Middle frontal gyrus (tissue), 1 donor: ENCODE measurements at regions not wholly inside any gene's neighbourhood (a gene's known extent, or its start where the extent isn't known, plus 50 kb on each side); places are given as distances from the start of the nearest gene placed in this dataset.
A peak's percentile ranks its signal among the peaks of the same experiment; 100 is the strongest.
"Not testable (repeated sequence)": the region's sequence is repeated elsewhere in the genome, so short reads cannot be mapped to it uniquely, and the experiment has no call there.

Source experiments
- DNase-seq: peaks from one replicate; pipeline ENCODE4 v3.0.0-alpha.2; 2015; ENCODE audit warnings: low spot score; ENCODE audit errors: extremely low spot score

DNA sequence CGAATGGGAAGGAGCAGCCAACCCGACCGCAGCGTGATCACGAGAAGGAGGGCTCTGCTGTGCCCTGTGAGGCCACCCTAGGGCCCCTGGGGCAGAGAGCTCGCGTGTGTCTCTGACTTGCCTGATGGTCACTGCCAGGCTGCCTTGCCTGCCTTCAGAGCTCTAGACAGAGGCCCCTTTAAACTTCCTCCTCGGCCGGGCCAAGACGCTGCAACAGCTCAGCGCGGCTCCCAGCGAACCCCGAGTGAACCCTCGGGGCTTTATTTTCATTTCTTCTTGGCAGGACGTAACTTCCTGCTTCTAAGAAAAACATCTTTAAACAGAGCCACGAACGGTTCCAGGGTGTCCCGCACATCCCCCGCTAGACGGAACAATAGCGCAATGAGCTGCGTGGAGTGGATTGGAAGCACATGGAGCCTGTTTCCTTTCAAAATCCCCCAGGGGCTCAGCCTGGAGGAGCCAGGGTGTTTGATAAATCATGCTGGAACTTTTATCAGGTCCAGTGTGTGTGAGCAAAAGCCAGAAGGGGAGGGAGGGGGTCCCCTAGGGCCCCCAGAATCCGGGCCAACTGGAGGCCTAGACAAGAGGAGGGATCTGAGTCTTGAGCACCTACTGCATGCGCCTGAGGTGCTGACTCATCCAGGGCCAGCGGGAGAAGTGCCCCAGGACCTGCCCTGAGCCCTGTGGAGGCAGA, 134.1 kb upstream of the GDF10 start:
- DNase-seq: peak; percentile 14

DNA sequence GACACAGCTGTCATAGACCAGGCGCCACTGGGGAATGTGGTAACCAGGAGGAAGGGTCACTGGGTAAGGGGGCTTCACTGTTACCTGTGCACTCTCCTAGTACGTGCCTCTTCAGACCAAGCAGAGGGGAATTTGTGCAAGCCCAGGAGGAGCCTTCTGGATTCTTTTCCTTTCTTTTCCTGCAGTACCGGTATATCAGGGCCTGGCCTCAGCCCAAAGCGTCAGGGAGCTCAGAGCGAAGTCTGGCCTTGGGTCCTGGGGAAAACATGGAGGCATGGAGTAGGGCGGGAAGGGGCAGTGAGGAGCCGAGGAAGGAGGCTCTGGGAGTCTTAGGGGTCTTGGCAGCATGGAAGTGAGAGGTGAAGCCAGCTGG, 133.6 kb upstream of the GDF10 start:
- no peak for DNase-seq

DNA sequence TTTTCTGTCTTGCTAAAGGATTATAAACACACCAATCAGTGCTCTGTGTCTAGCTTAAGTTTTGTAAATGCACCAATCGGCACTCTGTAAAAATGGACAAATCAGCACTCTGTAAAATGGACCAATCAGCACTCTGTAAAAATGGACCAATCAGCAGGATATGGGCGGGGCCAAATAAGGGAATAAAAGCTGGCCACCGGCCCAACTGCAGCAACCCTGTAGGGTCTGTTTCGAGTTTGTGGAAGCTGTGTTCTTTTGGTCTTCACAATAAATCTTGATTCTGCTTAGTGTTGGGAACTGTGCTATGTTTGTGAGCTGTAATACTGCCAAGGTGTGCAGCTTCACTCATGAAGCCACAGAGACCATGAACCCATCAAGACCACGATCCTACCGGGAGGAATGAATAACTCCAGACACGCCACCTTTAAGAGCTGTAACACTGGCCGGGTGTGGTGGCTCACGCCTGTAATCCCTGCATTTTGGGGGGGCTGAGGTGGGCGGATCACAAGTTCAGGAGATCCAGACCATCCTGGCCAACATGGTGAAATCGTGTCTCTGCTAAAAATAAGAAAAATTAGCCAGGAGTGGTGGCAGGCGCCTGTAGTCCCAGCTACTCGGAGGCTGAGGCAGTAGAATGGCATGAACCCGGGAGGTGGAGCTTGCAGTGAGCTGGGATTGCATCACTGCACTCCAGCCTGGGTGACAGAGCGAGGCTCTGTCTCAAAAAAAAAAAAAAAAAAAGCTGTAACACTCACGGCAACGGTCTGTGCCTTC, 133.0 kb upstream of the GDF10 start:
- DNase-seq: not testable (repeated sequence)

DNA sequence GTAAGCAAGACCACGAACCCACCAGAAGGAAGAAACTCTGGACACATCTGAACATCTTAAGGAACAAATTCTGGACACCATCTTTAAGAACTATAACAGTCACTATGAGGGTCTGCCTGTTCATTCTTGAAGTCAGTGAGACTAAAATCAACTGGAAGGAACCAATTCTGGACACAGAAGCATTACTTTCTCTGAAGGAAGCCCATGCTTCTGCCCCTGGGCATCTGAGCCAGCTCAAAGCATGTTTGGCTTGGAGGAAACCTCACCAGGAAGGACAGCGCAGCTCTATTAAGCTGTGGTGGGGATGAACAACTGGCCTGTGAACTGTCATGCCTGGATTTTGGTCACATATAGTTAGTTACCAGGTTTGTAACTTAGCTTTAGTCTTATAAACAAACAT, 132.4 kb upstream of the GDF10 start:
- no peak for DNase-seq

DNA sequence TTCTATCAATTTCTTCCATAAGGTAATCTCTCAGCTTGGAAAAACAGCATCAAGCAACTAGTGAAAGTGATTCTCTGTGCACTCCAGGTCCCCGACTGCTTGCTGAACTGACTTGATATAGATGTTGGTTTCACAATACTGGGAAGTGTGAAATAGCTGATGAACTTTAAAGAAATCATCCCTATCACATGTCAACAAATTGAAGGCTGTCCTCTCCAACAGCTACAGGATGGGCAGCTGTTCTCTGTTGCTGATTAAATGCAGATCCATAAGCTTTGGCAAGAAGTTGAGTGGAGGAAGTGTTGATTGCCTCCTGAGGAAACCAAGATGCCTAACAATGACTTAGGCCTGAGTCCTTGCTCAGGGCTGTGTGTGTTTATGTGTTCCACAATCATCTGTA, 130.4 kb upstream of the GDF10 start:
- DNase-seq: no peak

DNA sequence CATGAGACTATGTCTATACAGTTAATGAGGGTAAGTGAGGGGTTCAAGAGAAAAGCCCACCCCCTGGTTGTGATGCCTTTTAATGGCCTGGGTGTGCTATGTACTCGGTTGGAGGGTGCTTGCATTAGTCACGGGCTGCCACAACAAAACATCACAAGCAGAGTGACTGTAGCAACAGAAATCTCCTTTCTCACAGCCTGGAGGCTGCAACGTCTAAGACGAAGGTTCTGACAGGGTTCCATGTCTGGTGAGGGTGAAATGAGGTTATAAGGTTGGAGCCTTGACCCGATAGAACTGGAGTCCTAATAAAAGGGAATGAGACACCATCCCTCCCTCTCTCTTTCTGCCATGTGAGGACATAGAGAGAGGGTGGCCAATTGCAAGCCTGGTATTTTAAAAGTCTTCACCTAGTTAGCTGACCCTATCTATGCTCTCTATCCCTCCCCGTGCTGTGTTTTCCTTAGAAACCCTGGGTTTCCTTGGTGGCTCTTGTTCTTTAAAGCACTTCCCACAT, 126.0 kb upstream of the GDF10 start:
- DNase-seq: no peak

DNA sequence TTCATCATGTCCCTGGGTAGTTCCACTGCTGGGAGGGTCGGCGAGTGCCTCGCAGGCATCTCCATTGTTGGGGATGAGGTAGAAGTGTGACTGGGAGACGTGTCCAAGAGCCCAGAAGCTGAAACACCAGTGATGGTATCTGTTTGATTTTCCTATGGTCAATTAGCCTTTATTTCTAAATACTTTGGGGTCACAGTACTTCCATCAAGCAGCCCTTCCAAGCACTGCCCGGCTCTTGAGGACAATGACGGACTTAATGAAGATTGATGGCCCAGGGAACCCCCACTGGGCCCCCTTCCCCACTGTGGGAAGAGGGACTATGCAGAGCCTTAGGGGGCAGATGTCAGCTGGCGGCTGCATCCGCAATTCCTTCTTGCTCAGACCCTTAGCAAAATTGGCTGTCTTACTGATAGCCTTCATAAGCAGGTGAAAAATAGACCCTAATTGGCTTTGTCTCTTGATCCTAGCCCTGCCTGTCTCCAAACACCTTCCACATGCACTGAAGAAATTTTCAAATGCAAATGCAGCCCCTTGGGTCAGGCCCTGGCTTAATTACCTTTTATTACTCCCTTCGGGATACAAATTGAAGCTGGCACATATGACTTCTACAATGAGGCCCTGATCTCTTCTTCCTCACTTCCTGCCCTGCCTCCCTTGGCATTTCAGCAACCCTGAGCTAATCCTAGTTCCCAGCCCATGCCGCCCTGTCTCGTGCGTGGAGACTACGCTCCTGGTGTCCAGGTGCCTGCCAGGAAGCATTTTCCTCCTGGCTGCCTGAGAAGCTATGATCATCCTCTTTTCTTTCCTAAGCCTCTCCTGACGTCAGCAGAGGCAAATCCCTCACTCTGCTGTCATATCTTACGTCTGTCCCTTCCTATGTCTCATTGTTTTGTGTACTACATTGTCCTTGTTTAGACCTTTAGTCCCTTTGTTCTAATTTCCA, 124.5 kb upstream of the GDF10 start:
- DNase-seq: no peak

DNA sequence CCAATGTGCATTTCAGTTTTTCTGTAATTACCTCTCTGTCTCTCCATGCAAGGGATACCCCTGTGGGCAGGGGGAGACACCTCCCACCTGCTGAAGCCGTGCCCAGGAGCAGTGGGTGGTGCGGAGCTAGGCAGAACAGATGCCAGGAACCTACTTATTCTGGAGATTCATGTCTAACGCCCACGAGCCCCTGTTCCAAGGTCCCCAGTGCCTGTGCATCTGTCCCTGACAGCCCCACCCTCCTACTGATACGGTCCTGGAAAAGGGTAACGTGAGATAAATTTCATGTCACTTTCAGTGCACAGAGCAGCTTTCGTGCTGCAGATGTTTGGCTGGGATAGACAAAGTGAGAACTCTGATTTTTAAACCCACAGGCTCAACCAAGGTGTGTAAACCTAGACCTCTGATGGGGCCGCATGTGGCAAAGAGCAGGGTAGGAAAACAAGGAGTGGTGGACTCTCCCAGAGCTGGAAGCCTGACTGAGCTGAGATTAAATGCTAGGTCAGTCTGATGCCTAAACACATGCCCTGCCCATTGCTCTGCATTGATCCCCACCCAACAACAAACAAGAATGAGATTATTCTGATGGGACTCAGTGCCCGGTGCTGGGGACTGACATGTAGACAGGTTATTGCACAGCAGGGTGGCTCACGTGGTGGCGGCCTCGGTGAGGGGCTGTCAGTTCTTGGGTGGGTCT, 123.6 kb upstream of the GDF10 start:
- peak; percentile 5 for DNase-seq

DNA sequence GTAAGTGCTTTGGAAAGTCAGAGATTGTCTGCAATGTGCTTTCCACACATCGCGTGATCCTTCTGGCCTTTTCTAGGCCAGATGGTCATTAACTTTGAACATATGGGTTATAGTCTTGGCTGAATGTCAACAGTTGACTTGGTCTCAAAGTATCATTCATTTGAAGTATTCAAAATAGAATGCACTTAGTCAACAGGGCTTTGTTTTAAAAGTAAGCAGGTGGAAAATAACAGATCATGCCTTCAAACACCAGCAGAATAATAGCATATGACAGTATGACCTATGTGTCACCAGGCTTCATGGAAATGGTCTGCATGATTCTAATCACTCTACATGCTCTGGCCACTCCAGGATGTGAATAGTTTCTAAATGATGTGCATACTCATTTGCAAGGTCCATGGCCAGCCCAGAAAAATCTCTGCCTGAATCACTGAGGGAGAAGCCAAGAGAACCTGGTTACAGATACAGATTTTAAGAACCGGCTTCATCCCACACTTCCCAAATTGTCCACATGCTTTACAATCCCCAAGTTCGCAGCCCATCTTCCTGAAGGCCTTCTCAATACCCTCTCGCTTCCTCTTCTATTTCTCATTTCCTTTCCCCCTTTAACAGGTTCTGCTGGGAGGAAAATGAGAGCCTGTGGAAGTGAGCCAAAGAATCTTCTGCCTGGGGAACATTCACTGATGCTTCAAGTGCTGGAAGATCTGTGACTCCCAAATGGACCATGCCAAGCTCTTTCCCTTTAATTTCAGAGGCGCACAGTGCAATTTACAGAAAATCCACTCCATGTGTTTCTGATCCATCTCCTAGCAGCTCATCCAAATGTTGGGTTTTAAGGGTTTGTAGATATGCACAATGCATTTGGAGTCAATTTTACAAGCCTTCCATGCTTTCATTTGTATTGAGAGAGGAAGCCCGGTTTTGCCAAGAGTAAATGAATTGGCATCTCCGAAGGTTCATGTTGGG, 122.8 kb upstream of the GDF10 start:
- no peak for DNase-seq

DNA sequence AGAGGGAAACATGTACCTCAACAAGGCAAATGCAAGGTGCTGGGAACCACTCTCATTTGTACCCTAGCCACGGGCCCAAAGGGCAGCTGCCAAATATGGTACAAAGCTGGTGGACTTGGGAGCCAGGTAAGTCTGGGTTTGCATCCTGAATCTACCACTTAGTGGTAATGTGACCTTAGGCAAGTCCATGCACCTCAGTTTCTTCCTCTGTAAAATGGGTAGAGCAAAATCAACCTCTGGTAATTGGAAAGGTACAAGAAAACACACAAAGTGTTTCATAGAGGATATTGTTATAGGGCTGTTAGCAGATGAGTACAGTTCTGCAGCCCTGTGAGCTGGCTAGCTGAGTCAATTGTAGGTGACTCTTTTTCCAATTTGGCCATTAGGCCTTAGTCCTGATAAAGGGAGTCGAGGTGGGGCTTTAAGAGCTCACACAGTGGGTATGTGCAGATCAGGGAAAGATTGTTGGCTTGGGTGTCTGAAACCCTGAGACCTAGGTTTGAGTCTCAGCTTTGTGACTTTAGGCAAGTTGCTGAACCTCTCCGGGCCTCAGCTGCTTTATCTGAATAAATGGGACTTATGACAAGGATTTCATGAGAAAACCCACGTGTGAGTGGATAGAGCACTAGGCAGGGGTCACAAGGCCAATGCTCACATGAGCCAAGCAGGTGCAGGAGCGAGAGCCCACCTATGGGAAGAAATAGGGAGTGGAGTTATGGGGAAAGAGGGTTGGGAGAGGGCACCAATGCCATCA, 121.3 kb upstream of the GDF10 start:
- no peak for DNase-seq

DNA sequence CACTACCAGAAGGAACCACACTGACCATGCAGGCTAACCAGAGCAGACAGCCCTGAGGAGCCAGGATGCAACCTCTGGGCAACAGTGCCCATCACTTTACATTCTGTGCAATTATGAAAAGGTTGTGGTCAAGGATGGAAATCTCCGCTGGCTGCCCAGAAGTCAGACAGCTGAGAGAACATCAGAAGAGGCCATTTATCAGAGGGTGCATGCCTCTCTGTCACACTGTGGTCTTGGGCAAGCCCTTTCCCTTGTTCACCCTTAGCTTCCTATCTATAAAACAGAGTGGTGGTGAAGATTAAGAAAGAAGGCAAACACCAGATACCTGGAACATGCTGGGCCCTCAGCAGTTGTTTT, 120.7 kb upstream of the GDF10 start:
- no peak for DNase-seq

DNA sequence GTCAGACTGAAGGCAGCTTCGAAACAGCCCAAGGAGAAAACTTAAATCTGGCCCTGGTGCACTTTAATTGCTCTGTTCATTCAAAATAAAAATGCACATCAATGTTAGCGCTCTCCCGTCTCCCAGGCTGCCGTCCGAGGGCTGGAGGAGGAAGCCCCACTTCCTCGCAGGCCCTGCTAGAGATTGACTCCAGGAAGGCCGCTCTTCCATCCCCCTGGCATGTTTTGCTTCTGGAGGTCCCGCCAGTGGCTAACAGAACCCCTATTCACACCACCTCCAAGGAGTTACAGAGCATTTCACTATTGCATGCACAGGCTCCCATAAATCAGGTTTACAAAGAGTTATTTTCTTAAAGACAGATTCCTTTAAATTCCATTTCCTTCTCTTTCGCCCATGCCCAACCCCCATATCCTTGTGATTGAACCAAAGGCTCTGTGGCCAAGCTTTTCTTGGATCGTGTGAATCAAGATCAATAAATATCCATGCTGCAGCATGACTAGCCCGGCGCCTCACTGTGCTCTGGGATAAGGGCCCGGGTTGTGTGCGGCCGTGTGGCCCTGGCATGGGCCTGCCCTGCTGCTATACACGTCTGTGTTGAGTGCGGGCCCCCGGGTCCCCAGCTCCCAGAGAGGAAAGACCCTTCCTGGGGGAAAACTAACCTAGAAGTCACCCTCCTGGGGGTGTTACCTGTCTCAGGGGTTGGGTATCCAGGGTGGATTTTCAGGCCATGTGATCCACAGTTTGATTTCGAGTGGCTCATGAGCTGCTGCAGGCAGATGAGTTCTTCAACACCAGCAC, 118.7 kb upstream of the GDF10 start:
- DNase-seq: no peak

DNA sequence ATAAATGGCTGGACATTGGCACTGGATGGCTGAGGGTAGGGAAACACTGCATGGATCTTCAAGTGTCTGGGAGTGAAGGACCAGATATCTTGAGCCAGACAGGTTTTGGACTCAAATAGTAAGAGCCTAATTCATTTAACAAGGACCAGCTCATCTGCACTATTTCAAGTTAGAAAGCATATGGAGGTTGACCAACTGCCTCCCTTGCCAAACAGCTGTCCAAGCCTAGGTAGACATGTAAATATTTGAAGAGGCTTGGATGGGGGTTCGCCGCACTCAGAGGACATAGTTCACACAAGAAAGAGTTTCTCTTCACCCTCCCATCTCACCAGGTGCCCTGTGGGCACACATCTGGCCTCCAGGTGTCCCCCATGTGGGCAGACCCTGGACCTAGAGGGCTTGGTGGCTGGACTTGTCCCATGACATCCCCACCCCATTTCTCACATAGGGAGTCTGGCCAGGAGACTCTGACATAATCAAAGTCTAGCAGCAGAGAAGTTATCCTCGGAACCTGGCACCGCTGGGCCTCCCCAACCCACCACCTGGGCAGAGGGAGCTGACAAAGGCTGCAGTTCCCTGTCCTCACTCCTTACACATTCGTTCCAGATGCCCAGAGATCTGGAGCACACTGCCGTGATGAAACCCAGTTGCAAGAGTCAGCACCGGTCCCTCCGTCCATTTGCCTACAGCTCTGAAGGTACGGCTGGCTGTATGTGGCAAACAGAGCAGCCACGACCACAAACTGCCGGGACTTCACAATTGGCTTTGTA, 116.9 kb upstream of the GDF10 start:
- DNase-seq: no peak

DNA sequence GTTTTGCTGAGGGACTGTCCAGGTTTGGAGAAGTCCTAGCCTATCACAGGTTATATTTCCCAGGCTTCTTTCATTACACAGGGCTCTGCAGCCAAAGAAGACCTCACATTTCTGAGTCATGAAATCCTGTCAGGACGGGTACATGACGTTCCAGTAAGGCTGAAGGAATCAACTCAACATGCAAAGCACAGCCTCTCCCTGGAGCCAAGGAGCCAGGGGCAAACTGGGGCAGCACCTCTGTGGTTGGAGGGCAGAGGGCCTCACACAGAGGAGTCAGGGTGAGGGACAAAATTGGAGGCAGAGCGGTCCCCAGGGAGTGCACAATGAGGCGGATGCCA, 116.3 kb upstream of the GDF10 start:
- DNase-seq: no peak

DNA sequence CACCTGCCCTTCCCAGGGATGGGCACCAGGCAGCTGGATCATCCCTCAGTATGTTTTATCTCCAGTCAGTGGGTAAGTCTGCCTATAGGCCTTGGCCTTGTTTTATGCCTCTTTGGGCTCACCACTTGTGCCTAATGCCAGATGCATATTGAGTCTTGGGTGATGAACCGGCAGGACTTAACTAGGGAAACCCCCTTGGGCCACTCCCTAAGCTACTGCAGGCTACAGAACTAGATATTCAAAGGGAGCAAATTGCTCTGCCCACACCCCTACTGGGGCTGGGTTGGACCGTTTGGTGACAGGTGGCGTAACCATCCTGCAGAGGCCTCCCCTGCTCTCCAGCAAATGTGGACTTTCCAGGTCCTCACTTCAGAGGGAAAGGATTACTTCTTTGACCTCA, 115.7 kb upstream of the GDF10 start:
- no peak for DNase-seq

DNA sequence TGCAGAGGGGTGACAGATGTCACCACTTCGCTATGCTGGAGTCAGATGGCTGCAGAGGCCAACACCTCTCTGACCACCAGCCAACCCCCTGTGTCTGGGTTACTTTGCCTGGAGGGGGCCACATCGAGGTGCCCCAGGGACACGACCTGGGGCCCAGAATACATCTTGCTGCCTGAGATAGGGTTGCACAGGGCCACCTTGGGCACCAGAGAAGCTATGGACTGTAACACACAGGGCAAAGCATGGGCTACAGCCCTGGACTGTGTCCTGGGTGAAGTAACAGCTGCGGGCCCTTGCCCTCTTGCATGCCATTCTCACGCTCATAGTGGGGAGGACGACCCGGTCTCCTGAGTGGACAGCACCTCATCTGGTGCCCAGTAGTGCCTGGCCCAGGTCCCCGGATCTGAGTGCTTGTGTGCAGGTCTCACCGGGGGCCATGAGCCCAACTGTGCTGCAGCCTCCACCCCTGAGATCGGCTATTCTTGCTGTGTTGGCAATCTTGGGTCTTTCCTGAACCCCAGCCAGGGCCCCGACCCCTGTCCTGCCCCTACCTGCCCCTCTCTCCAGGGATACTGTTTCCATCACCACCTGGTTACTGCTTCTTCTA, 115.2 kb upstream of the GDF10 start:
- DNase-seq: no peak

DNA sequence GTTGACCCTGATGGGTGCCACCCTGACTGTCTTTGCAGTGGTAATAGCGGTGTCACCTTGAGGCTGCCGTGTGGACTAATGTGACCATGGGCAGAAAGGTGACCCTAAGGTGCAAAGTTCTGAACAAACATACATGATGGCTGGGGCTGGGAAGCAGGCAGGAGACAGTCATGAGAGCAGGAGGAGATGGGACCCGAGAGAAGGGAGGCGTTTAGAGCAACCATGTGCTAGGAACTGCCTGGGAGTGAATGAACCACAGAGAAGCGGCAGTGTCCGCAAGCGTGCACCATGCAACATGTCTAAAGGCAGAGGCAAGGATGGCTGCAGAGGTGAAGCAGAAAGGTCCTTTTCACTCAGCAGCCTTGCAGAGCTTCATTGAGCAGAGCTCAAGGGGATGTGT, 113.1 kb upstream of the GDF10 start:
- DNase-seq: no peak

DNA sequence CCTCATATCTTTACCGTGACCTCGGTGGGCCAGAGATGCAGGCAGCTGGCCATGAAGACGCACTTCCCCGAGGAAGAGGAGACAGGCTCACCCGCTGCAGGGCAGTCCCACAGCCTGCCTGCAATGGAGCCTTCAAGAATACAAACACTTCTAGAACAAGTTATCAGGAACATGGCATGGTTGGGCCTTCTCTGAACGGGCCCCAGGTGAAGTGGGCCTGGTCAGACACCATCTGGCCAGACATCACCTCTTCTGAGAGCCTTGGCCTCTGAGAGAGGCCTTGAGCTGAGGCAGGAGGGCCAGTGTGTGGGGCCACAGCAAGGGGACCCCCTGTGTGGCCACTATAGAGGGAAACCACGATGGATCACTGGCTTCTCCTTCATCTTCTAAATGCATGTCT, 112.4 kb upstream of the GDF10 start:
- DNase-seq: no peak
